AG09309 (cell line): ENCODE measurements at regions not wholly inside any gene's neighbourhood (a gene's known extent, or its start where the extent isn't known, plus 50 kb on each side); places are given as distances from the start of the nearest gene placed in this dataset.

ENCODE experiments used
- DNase-seq: peaks from one replicate; pipeline ENCODE4 v3.0.0-alpha.2; 2010; ENCODE audit warnings: low read depth
- H3K4me3 ChIP-seq: 2 replicates; pipeline ENCODE4 v1.5.1; 2011; ENCODE audit warnings: mild to moderate bottlenecking, low read depth, low read length, moderate library complexity; ENCODE audit not compliant: control insufficient read depth
- TF ChIP-seq, protein P1 (sequence below): IDR thresholded peaks from 2 replicates; pipeline ENCODE4 v1.5.1; 2011; ENCODE audit warnings: mild to moderate bottlenecking, low read depth, low read length, inconsistent platforms; ENCODE audit not compliant: insufficient read depth, control insufficient read depth; ENCODE audit errors: missing control alignments

DNA sequence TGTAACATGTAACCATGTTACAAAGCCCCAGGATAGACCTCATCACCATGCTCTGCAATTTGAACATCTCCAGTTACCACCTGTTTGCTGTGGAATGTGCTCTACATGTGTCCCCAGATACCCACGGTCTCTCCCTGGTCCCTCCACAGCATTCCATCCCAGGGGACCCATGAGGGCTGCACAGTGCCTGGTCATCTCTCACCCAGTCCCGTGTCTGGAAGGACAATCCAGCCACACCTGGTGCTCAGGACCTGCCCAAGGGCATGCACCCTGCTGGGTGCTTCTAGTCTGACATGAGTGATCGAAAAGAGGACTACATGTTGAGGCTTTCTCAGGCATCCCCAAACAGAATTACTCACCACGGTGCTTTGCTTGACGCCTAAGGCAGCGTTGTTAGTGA lies 119.6 kb upstream of the ATP10A start:
- no peak for DNase-seq
- TF ChIP-seq, protein P1, sequence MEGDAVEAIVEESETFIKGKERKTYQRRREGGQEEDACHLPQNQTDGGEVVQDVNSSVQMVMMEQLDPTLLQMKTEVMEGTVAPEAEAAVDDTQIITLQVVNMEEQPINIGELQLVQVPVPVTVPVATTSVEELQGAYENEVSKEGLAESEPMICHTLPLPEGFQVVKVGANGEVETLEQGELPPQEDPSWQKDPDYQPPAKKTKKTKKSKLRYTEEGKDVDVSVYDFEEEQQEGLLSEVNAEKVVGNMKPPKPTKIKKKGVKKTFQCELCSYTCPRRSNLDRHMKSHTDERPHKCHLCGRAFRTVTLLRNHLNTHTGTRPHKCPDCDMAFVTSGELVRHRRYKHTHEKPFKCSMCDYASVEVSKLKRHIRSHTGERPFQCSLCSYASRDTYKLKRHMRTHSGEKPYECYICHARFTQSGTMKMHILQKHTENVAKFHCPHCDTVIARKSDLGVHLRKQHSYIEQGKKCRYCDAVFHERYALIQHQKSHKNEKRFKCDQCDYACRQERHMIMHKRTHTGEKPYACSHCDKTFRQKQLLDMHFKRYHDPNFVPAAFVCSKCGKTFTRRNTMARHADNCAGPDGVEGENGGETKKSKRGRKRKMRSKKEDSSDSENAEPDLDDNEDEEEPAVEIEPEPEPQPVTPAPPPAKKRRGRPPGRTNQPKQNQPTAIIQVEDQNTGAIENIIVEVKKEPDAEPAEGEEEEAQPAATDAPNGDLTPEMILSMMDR = no peak
- no peak overlapping the region for H3K4me3 ChIP-seq

DNA sequence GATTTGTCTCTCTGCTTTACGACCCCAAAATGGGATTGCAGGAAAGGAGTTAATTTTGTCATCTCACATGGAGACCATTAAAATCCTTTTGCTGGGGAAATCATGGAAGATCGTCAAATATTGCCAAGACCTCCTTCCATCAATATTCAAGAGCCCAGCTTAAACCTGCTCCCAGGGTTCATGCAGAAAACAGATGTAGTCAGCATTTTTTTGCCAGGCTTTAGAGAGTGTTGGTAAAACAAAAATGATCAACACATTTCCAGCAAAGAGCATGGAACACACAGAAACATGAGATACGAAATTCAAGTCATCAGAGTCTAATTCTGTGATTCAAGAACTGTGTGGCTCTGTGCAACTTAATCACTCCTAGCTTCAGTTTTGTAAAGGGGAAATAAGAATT lies 118.0 kb upstream of the ATP10A start:
- TF ChIP-seq, protein P1 = no peak
- DNase-seq = no peak
- no peak overlapping the region for H3K4me3 ChIP-seq

DNA sequence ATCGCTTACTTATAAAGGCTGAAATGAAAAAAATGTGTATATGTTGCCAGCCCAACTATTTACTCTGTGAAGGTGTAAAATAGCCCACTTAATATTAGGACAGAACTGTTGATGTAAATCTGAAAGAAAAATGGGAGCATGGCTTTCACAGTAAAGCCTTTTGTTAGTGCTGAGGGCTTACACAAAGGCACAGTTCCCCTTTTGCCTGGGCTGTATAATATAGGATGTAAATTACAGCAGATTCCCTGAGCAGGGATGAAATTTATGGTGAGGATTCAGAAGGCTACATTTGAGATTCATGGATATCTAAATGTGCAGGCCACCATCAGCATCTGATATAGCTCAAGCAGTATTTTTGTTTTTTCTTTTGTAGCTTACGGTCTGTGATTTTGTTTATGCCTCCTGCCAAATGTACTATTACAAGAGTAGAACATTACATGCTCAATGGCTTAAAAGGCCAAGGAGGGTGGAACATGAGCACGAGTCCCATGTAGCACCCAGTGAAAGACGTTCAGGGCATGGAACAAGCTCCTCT lies 109.1 kb upstream of the ATP10A start:
- TF ChIP-seq, protein P1 = no peak
- DNase-seq = no peak
- no peak overlapping the region for H3K4me3 ChIP-seq

DNA sequence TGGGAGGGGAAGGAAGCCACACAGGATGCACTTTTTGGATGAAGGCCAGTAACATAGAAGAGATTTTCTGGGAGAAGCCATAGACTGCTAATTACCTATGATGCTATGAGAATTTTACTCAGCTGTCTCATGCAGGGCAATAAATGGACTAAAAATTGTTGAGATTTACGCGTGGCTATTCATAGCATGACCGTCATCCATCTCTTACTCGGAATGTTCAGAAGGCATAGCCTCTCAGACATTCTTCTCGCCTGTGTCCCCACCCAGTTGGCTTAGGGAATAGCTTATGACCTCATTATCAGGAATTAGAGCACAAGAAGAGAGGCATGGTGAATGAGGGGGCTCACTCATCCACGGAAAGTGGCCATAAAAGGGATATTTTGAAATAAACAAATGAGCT lies 107.9 kb upstream of the ATP10A start:
- no peak for DNase-seq
- TF ChIP-seq, protein P1 = no peak
- H3K4me3 ChIP-seq = no peak overlapping the region

DNA sequence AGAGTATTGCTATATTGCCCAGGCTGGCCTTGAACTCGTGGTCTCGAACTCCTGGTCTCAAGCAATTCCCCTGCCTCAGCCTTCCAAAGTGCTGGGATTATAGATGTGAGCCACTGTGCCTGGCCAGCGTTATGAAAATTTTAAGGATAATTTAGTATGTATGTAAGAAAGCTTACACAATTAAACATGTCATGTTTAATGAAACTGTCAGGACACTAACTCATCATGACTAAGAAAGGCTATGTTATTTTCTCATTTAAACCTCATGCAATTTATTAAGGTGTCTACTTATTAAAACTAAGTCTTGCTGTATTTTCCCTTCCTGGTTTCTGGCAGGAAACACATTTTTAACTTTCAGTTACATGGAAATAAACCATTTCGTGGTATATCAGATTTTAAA lies 106.8 kb upstream of the ATP10A start:
- DNase-seq = no peak
- TF ChIP-seq, protein P1 = no peak
- no peak overlapping the region for H3K4me3 ChIP-seq

DNA sequence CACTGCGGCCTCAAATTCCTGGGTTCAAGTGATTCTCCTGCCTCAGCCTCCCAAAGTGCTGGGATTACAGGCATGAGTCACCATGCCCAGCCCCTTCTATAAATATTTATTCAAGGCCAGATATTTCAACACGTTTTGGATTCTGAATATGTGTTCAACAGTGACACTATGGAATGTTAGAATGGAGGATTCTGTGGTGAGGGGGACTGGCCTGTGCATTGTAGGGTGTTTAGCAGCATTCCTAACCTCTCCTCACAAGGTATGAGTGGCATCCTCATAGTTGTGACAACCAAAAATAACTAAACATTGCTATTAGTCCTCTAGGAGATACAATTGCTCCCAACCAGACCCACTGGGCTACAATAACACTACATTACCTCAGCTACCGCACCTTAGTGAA lies 104.0 kb upstream of the ATP10A start:
- no peak for DNase-seq

More for the DNA sequence above, 104.0 kb upstream of the ATP10A start:
- H3K4me3 ChIP-seq = no peak overlapping the region
- TF ChIP-seq, protein P1 = no peak
